Activated naive CD4-positive, alpha-beta T cell treated with anti-CD3 and anti-CD28 coated beads, Interleukin-2, amount 50 U/mL, for 24 hours (primary cell): ENCODE measurements at regions not wholly inside any gene's neighbourhood (a gene's known extent, or its start where the extent isn't known, plus 50 kb on each side); places are given as distances from the start of the nearest gene placed in this dataset.
"Not testable (repeated sequence)": the region's sequence is repeated elsewhere in the genome, so short reads cannot be mapped to it uniquely, and the experiment has no call there.

Experiments
- H3K27ac Mint-ChIP-seq: one replicate; pipeline ENCODE4 v1.8.0; 2021; ENCODE audit warnings: mild to moderate bottlenecking, mixed read lengths
- H3K27me3 Mint-ChIP-seq: one replicate; pipeline ENCODE4 v1.8.0; 2021; ENCODE audit warnings: mixed read lengths
- H3K36me3 Mint-ChIP-seq: one replicate; pipeline ENCODE4 v1.8.0; 2021; ENCODE audit warnings: mixed read lengths
- H3K4me1 Mint-ChIP-seq: one replicate; pipeline ENCODE4 v1.8.0; 2021; ENCODE audit warnings: mixed read lengths
- H3K4me3 Mint-ChIP-seq: one replicate; pipeline ENCODE4 v1.8.0; 2021; ENCODE audit warnings: mild to moderate bottlenecking, mixed read lengths
- H3K9me3 Mint-ChIP-seq: one replicate; pipeline ENCODE4 v1.8.0; 2021; ENCODE audit warnings: mixed read lengths

DNA sequence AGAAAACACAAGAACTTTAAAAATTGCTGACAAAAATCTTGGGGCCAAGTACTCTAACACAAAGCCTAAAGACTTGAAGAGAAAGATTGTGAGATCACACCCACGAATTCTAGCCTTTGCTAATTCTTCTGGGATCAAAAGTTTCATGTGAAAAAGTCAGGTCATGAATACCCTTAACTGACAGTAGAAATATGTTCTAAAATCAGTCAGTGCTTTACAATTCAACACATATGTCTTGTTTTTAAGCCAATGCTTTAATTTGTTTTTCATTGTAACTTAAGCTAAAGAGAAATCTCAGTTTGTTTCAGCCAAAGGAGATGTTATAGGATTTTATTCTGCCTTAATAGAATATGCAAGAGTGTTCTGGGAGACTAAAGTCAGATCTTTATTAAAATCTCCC, 78.2 kb upstream of the PLEKHG1 start:
- H3K27ac Mint-ChIP-seq = no peak overlapping the region
- no peaks in the 10 kb centered on the region for H3K9me3 Mint-ChIP-seq
- no peaks in the 10 kb centered on the region for H3K4me1 Mint-ChIP-seq
- H3K27me3 Mint-ChIP-seq = no peaks in the 10 kb centered on the region
- no peaks in the 10 kb centered on the region for H3K36me3 Mint-ChIP-seq
- H3K4me3 Mint-ChIP-seq = no peak overlapping the region

DNA sequence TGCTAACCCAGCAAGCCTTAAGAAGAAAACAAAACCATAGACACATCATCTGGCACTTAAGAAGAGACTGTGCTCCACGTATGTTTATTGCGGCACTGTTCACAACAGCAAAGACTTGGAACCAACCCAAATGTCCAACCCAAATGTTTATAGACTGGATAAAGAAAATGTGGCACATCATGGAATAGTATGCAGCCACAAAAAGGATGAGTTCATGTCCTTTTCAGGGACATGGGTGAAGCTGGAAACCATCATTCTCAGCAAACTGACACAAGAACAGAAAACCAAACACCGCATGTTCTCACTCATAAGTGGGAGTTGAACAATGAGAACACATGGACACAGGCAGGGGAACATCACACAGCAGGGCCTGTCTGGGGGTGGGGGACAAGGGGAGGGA, 76.5 kb upstream of the PLEKHG1 start:
- H3K27me3 Mint-ChIP-seq, H3K4me1 Mint-ChIP-seq, H3K36me3 Mint-ChIP-seq, H3K27ac Mint-ChIP-seq, H3K4me3 Mint-ChIP-seq, H3K9me3 Mint-ChIP-seq: not testable (repeated sequence)

DNA sequence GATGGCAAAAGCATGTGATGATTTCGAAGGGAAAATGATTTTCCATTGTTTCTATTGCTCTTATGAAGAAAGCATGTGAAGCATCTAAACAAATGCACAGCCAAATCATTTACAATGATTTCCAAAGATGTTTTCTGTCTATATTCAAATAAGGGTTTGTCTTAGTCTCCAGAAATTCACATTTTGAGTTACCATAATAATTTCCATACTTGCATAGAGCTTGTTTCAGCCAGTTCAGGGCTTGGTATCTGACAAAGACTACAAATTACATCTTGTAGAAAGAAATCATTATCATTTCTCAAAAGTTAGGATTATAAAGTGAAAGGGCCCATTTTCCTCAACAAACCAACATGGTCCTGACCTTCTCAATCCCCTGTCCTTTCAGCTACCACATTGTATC, 74.4 kb upstream of the PLEKHG1 start:
- H3K9me3 Mint-ChIP-seq = no peaks in the 10 kb centered on the region
- peaks cover 2% of the 10 kb centered on the region for H3K27me3 Mint-ChIP-seq
- H3K4me3 Mint-ChIP-seq = no peak overlapping the region
- H3K4me1 Mint-ChIP-seq = no peaks in the 10 kb centered on the region
- no peak overlapping the region for H3K27ac Mint-ChIP-seq
- H3K36me3 Mint-ChIP-seq = no peaks in the 10 kb centered on the region

DNA sequence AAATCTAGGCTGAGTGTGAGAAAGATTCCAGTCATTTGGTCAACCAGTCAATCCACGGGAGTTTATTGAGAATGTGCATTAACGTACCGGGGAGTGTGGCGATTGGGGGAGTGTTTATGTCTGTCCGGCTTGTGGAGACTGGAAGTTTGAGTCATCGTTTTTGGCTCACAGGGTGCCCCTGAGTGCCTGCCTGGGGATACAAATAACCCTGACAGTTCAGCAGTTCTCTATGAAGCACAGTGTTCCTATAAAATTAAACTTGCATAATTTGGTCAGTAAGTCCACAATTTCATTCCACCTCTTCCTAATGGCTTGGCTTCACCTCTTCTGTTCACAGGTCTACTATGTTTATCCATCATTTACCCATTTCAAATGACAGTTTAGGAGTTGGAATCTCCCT, 72.6 kb upstream of the PLEKHG1 start:
- Mint-ChIP-seq H3K27me3 (peaks cover 2% of the 10 kb centered on the region), H3K9me3 (no peaks in the 10 kb centered on the region), H3K4me1 (no peaks in the 10 kb centered on the region), H3K4me3 (no peak overlapping the region), H3K36me3 (no peaks in the 10 kb centered on the region), H3K27ac (no peak overlapping the region)

DNA sequence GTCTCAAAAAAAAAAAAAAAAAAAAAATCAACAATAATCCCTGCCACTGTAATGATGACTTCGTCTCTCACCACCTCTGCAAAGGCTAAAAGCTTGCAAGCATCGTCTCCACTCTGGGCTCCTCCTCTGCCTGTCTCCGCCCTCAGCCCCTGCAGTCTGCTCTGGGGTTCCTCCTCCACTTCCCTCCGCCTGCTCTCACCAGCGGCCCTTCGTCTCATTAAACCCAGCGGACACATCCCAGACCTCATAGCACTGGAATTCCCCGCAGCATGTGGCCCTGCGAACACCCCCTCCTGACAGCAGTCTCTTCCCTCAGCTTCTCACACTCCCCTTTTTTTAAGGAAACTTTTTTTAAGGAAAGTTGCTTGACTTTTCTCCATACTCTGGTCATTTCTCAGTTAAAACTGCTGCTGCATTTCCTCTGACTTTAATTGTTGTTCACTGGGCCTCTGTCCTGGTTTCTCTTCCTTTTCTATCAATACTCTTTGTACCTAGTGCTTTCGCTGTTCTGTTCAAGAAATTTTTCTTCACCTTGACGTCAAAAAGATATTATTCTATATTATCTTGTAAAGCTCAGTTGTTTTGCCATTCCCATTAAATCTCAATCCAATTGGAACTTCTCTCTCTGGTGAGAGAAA, 70.9 kb upstream of the PLEKHG1 start:
- Mint-ChIP-seq H3K9me3 (no peaks in the 10 kb centered on the region), H3K4me1 (no peaks in the 10 kb centered on the region), H3K27ac (no peak overlapping the region), H3K27me3 (peaks cover 2% of the 10 kb centered on the region), H3K36me3 (no peaks in the 10 kb centered on the region), H3K4me3 (no peak overlapping the region)

DNA sequence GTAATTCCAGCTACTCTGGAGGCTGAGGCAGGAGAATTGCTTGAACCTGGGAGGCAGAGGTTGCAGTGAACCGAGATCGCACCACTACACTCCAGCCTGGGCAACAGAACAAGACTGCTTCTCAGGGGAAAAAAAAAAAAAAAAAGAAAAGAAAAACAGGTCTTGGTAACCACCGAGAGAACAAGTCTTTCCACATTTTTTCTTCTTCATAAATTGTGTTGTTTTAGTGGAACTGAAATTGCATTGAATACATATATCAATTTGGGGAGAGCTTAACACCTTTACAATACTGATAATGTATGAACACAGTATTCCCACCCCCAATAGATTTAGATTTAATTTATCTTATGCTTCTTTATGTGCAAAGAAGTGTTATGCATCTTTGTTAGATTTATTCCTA, 70.0 kb upstream of the PLEKHG1 start:
- H3K4me1 Mint-ChIP-seq = no peaks in the 10 kb centered on the region
- H3K27me3 Mint-ChIP-seq = peaks cover 4% of the 10 kb centered on the region
- H3K9me3 Mint-ChIP-seq = no peaks in the 10 kb centered on the region
- H3K4me3 Mint-ChIP-seq = no peak overlapping the region
- no peaks in the 10 kb centered on the region for H3K36me3 Mint-ChIP-seq
- H3K27ac Mint-ChIP-seq = no peak overlapping the region

DNA sequence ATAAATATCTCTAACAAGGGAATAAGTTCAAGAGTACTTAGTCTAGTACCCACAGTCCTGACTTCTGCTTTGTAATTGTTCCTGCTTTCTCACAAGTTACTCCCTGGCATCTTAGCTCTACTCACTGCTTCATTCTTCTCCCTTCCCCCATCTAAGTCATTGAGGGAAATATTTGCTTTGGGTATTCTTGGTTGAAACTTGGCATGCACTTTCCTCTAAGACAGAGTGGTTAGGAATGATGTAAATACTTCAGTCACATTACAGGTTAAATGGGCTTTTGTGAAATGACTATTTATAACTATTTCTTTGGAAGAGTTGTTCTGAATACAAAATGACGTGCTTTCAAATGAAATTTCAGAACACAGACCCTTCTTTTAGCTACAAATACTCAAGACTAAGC, 67.7 kb upstream of the PLEKHG1 start:
- H3K27me3 Mint-ChIP-seq = peaks cover 4% of the 10 kb centered on the region
- no peaks in the 10 kb centered on the region for H3K36me3 Mint-ChIP-seq
- no peak overlapping the region for H3K27ac Mint-ChIP-seq
- H3K4me3 Mint-ChIP-seq = no peak overlapping the region
- H3K9me3 Mint-ChIP-seq = no peaks in the 10 kb centered on the region
- no peaks in the 10 kb centered on the region for H3K4me1 Mint-ChIP-seq

DNA sequence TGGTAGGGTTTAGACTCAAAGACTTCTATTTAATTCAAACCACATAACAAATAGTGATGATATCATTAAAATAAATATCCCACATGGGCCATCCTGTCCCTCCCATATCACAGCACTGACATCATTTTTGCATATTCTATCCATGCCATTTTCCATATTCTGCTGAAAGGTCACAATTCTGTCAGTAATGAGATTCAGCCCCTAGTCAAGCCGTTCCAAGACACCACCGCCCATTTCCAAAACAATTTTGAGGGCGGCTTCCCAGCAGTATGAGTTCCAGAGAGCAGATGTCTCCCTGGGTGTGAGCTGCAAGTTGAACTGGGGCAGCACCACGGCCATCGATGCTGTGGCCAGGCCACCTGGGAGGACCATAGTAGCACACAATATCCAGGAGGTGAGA, 65.1 kb upstream of the PLEKHG1 start:
- Mint-ChIP-seq H3K36me3 (no peaks in the 10 kb centered on the region), H3K27ac (no peak overlapping the region), H3K4me1 (no peaks in the 10 kb centered on the region), H3K27me3 (peaks cover 7% of the 10 kb centered on the region), H3K9me3 (no peaks in the 10 kb centered on the region), H3K4me3 (no peak overlapping the region)

DNA sequence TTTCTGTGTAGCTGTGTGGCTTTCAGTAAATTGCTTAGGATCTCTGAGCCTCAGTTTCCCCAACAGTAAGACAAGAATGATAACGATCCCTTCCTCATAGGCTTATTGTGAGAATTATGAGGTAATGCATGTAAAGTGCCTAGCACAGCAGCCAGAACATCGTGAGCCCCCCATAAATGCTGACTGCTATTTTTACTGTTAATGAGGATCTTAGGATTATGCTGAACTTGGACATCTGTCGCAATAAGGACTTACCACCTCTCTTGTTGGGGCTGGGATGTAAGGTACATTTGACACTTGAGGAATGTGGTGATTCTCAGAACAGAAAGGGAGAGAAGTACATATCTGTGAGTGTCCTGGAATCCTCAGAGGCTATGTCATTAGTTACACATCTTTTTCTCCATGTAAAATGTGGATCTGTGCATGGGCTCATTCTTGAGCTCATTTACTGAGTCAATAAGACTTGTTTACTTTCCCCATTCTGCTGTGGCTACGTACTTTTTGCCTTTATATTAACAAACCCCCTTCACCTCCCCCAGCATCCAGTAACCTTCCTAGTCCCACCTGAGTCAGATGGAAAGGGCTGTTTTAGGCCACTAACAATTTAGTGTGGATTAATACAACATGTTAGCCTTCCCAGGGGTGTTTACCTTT, 64.4 kb upstream of the PLEKHG1 start:
- H3K4me1 Mint-ChIP-seq = no peaks in the 10 kb centered on the region
- H3K9me3 Mint-ChIP-seq = no peaks in the 10 kb centered on the region
- peaks cover 7% of the 10 kb centered on the region for H3K27me3 Mint-ChIP-seq
- H3K27ac Mint-ChIP-seq = no peak overlapping the region
- no peak overlapping the region for H3K4me3 Mint-ChIP-seq
- no peaks in the 10 kb centered on the region for H3K36me3 Mint-ChIP-seq

DNA sequence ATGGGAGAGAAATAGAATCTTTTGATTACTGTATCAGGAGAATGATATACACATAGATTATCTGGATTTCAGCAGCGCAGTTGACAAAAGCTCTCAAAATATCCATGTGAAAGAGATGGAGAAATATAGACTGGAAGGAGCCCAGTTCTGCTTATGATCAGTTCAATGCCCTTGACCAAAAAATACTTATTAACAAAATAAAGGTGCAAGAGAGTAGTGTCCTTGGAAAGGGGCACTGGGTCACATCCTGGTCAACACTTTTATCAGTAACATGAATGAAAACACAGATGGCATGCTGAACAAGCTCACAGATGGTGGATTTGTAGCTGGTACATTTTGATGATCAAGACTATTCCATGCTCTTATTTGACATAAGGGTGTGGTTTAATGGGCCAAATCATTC, 63.9 kb upstream of the PLEKHG1 start:
- Mint-ChIP-seq H3K9me3 (no peaks in the 10 kb centered on the region), H3K27me3 (peaks cover 7% of the 10 kb centered on the region), H3K4me1 (no peaks in the 10 kb centered on the region), H3K27ac (no peak overlapping the region), H3K36me3 (no peaks in the 10 kb centered on the region), H3K4me3 (no peak overlapping the region)

DNA sequence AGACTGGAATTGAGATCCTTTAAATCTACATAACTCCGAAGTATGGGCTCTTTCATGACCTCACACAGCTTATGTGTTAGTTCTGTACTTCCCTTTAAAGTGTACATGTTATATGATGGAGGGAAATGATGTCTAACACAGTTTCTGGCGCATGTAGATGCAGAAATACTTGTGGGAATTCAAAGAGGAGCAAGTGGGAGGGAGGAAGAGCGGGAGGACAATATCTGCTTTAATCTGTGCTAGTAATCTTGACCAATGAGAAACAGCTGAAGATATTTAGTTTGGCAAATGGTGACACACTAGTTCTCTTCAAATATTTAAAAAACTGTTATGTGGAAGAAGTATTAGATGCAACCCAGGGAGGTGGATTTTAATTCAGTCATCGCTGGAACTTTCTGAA, 62.9 kb upstream of the PLEKHG1 start:
- no peak overlapping the region for H3K4me3 Mint-ChIP-seq
- H3K4me1 Mint-ChIP-seq = no peaks in the 10 kb centered on the region
- no peak overlapping the region for H3K27ac Mint-ChIP-seq
- no peaks in the 10 kb centered on the region for H3K36me3 Mint-ChIP-seq
- peaks cover 7% of the 10 kb centered on the region for H3K27me3 Mint-ChIP-seq
- no peaks in the 10 kb centered on the region for H3K9me3 Mint-ChIP-seq

DNA sequence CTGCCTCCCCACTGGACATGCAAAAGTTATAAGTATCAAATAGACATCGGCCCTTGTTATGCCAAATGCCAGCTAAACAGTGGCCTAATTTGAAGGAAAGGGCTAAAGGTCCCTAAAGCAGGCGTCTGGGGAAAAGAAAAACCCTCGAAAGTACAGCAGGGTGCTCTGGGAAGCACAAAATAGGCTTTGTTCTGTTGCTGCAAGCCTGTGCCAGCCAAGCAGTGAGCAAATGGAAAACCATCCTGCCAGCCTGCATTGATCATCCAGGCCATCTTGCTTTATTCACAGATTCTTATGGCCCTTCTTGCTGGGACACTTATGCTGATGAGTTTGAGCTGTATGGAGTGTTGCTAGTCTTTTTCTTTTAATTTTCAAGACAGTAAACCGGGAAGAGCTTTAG, 62.2 kb upstream of the PLEKHG1 start:
- H3K4me3 Mint-ChIP-seq = no peak overlapping the region
- H3K4me1 Mint-ChIP-seq = no peaks in the 10 kb centered on the region
- H3K27me3 Mint-ChIP-seq = peaks cover 7% of the 10 kb centered on the region
- H3K27ac Mint-ChIP-seq = no peak overlapping the region
- no peaks in the 10 kb centered on the region for H3K9me3 Mint-ChIP-seq
- no peaks in the 10 kb centered on the region for H3K36me3 Mint-ChIP-seq

DNA sequence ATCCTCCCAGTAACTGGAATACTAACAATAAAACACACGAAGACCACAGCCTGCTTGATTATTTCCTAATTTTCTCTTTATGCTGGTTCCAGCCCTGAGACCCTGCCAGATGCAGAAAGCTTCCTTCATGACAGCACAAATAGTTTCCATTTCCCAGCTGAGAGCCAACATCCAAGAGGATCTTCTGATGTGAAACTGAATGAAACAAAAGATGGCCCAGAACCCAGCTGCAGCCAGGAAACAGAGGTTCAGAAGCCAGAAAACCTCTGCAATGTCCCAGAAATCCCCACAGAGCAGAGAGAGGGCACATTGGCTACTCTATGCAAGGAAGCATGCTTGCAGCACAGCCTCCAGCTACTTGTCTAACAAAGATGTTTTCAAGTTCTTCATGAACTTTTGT, 61.8 kb upstream of the PLEKHG1 start:
- Mint-ChIP-seq H3K4me3 (no peak overlapping the region), H3K4me1 (no peaks in the 10 kb centered on the region), H3K9me3 (no peaks in the 10 kb centered on the region), H3K27ac (no peak overlapping the region), H3K27me3 (peaks cover 7% of the 10 kb centered on the region), H3K36me3 (no peaks in the 10 kb centered on the region)

DNA sequence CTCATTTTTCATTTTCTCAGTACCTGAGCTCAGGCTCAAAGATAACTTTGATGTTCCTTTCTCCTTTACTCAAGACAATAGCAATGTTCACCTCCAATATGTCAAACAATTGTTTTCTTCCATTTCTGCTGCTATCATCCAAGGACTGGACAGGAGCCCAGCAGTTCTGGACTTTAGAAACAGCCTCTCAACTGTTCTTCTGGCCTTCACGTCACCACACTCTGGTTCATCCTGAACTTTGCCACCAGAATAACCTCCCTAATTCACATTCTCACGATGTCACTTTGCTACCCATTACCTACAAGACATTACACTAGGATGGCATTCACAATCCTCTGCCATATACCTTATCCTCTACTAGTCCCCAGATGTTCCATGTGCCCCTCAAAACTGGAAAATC, 60.6 kb upstream of the PLEKHG1 start:
- no peaks in the 10 kb centered on the region for H3K9me3 Mint-ChIP-seq
- no peak overlapping the region for H3K27ac Mint-ChIP-seq

DNA sequence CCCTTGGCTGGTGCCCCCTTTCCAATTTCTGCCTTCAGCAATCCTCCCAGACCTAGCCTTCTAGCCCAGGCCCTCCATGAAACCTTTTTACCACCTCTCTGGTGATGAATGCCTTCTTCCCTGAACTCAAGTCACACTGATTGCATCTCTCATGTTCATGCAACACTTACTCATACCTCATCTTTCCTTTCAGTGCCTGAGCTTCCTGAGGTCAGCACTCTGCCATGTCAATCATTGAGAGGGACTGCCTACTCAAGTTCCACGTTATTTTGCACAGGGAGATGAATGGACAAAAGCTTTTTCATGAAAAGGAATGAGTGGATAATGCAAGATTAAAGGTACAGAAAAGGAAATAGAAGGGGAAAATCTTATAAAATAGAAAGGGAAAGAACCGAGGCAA, 60.1 kb upstream of the PLEKHG1 start:
- Mint-ChIP-seq H3K4me1 (no peaks in the 10 kb centered on the region), H3K27me3 (peaks cover 5% of the 10 kb centered on the region), H3K36me3 (no peaks in the 10 kb centered on the region), H3K9me3 (no peaks in the 10 kb centered on the region), H3K27ac (no peak overlapping the region), H3K4me3 (no peak overlapping the region)

More for the DNA sequence above, 60.6 kb upstream of the PLEKHG1 start:
- H3K27me3 Mint-ChIP-seq = peaks cover 7% of the 10 kb centered on the region
- no peaks in the 10 kb centered on the region for H3K36me3 Mint-ChIP-seq
- no peak overlapping the region for H3K4me3 Mint-ChIP-seq
- no peaks in the 10 kb centered on the region for H3K4me1 Mint-ChIP-seq

DNA sequence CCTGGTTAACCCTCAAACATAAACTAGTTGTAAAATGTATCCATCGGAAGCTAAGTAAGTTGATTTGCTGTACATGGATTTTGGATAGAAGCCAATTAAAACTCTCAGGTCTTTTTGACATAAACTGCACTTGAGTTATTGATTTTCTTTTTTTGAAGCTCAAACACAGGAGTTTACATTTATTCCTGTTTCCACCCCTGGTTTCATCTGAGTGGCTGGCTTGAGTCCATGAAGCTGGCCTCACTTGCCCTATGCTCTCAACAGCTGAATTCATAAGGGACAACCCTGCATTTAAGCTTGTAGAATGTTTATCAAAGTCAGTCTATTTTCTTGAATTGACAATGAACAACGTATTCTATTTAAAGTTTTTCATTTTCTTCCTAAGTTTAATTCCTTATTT, 58.1 kb upstream of the PLEKHG1 start:
- Mint-ChIP-seq H3K4me1 (no peaks in the 10 kb centered on the region), H3K4me3 (no peak overlapping the region), H3K36me3 (no peaks in the 10 kb centered on the region), H3K9me3 (no peaks in the 10 kb centered on the region), H3K27me3 (peaks cover 6% of the 10 kb centered on the region), H3K27ac (no peak overlapping the region)

DNA sequence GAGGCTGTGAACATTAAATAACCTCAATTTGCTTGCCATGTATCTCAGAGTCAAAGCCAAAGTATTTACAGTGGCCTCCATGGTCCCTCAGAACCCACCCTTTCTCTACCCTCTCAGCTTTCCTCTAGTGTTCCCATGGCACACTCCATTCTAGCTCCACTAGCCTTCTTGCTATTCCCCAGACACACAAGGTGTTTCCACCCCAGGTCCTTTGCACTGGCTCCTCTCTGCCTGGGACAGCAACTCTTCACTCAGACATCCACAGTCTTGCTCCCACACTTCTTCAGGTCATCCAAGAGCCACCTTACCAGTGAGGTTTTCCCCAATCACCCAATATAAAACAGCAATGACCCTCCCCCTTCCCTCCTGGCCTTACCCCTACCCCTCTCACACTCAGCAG, 56.5 kb upstream of the PLEKHG1 start:
- Mint-ChIP-seq H3K36me3 (no peaks in the 10 kb centered on the region), H3K9me3 (no peaks in the 10 kb centered on the region), H3K27me3 (peaks cover 6% of the 10 kb centered on the region), H3K27ac (no peak overlapping the region), H3K4me1 (no peaks in the 10 kb centered on the region), H3K4me3 (no peak overlapping the region)
